GM23338 (cell line): ENCODE measurements at regions not wholly inside any gene's neighbourhood (a gene's known extent, or its start where the extent isn't known, plus 50 kb on each side); places are given as distances from the start of the nearest gene placed in this dataset.

Experiments
- ATAC-seq: fragments of 200-7000 bp; cut with Tn5 transposase; 3 replicates; pipeline ENCODE4 v1.9.1; 2020
- DNase-seq: peaks from one replicate; pipeline ENCODE4 v3.0.0-alpha.2; 2015; ENCODE audit warnings: low spot score
- H2AFZ ChIP-seq: fragments of 200-600 bp; sonication (generic); 2 replicates; pipeline ENCODE4 v1.8.0; 2016; ENCODE audit warnings: antibody characterized with exemption, mild to moderate bottlenecking, moderate library complexity
- H3F3A ChIP-seq: fragments of 200-600 bp; sonication (generic); replicated peaks from 2 replicates; pipeline ENCODE4 v1.8.0; 2017; ENCODE audit warnings: antibody characterized with exemption, mixed run types, low read depth
- H3K27ac ChIP-seq: fragments of 200-600 bp; sonication (generic); 2 replicates; pipeline ENCODE4 v1.6.1; 2016; ENCODE audit warnings: low read depth
- H3K27me3 ChIP-seq: fragments of 200-600 bp; sonication (generic); 2 replicates; pipeline ENCODE4 v1.8.0; 2016; ENCODE audit warnings: mild to moderate bottlenecking, mixed run types, moderate library complexity; ENCODE audit not compliant: insufficient read depth
- H3K36me3 ChIP-seq: fragments of 200-600 bp; sonication (generic); 2 replicates; pipeline ENCODE4 v1.8.0; 2016; ENCODE audit warnings: mild to moderate bottlenecking; ENCODE audit not compliant: insufficient read depth
- H3K4me1 ChIP-seq: fragments of 200-600 bp; sonication (generic); 2 replicates; pipeline ENCODE4 v1.8.0; 2016; ENCODE audit warnings: mild to moderate bottlenecking, moderate library complexity; ENCODE audit not compliant: insufficient read depth
- H3K4me2 ChIP-seq: fragments of 200-600 bp; sonication (generic); 2 replicates; pipeline ENCODE4 v1.7.1; 2017; ENCODE audit warnings: mixed run types
- H3K4me3 ChIP-seq: fragments of 200-600 bp; sonication (generic); 2 replicates; pipeline ENCODE4 v1.6.1; 2016; ENCODE audit warnings: mixed run types
- H3K79me2 ChIP-seq: fragments of 200-600 bp; sonication (generic); replicated peaks from 2 replicates; pipeline ENCODE4 v1.8.0; 2017; ENCODE audit warnings: mild to moderate bottlenecking; ENCODE audit not compliant: insufficient read depth
- H3K9me2 ChIP-seq: fragments of 200-600 bp; sonication (generic); 2 replicates; pipeline ENCODE4 v1.8.0; 2017; ENCODE audit not compliant: insufficient read depth
- H4K20me1 ChIP-seq: fragments of 200-600 bp; sonication (generic); replicated peaks from 2 replicates; pipeline ENCODE4 v1.8.0; 2017; ENCODE audit warnings: mild to moderate bottlenecking; ENCODE audit not compliant: insufficient read depth
- H3K27ac Mint-ChIP-seq: 2 replicates; pipeline ENCODE4 v1.8.0; 2020; ENCODE audit warnings: inconsistent platforms, mild to moderate bottlenecking, moderate library complexity, mixed read lengths
- H3K27me3 Mint-ChIP-seq: 3 replicates; pipeline ENCODE4 v1.8.0; 2022; ENCODE audit warnings: low read depth, mild to moderate bottlenecking, moderate library complexity, mixed read lengths, inconsistent platforms; ENCODE audit not compliant: insufficient read depth, poor library complexity
- H3K36me3 Mint-ChIP-seq: 3 replicates; pipeline ENCODE4 v1.8.0; 2021; ENCODE audit warnings: low read depth, mild to moderate bottlenecking, inconsistent platforms, moderate library complexity, mixed read lengths
- H3K4me1 Mint-ChIP-seq: 3 replicates; pipeline ENCODE4 v1.8.0; 2020; ENCODE audit warnings: mild to moderate bottlenecking, inconsistent platforms, mixed read lengths
- H3K4me3 Mint-ChIP-seq: 3 replicates; pipeline ENCODE4 v1.8.0; 2021; ENCODE audit warnings: moderate library complexity, mild to moderate bottlenecking, inconsistent platforms, mixed read lengths
- H3K9me3 Mint-ChIP-seq: 3 replicates; pipeline ENCODE4 v1.8.0; 2020; ENCODE audit warnings: moderate library complexity, mild to moderate bottlenecking, inconsistent platforms, mixed read lengths
- CREB1 ChIP-seq: fragments of 250-450 bp; sonication (Bioruptor Pico); IDR thresholded peaks from 2 replicates; pipeline ENCODE4 v1.5.0; 2020; ENCODE audit warnings: low read depth, mild to moderate bottlenecking, moderate library complexity
- EZH2 ChIP-seq: fragments of 200-600 bp; sonication (generic); IDR thresholded peaks from one replicate; pipeline ENCODE4 v1.8.0; 2017; ENCODE audit warnings: antibody characterized with exemption, mild to moderate bottlenecking, low read depth; ENCODE audit not compliant: unreplicated experiment
- EZH2phosphoT487 ChIP-seq: fragments of 200-600 bp; sonication (generic); IDR thresholded peaks from one replicate; pipeline ENCODE4 v1.8.1; 2018; ENCODE audit warnings: antibody characterized with exemption; ENCODE audit not compliant: unreplicated experiment
- JUNB ChIP-seq: IDR thresholded peaks from one replicate; pipeline ENCODE4 v1.6.1; 2016; ENCODE audit warnings: antibody characterized with exemption; ENCODE audit not compliant: unreplicated experiment
- NANOG ChIP-seq: IDR thresholded peaks from 2 replicates; pipeline ENCODE4 v1.6.1; 2016; ENCODE audit warnings: antibody characterized with exemption, borderline replicate concordance
- POLR2AphosphoS5 ChIP-seq: IDR thresholded peaks from 2 replicates; pipeline ENCODE4 v1.6.1; 2016; ENCODE audit warnings: antibody characterized with exemption, low read depth
- REST ChIP-seq: IDR thresholded peaks from one replicate; pipeline ENCODE4 v1.6.1; 2018; ENCODE audit warnings: antibody characterized with exemption; ENCODE audit not compliant: unreplicated experiment
- STAT1 ChIP-seq: IDR thresholded peaks from one replicate; pipeline ENCODE4 v1.6.1; 2016; ENCODE audit warnings: antibody characterized with exemption; ENCODE audit not compliant: unreplicated experiment
- ZNF114 ChIP-seq: fragments of 250-450 bp; sonication (Bioruptor Pico); IDR thresholded peaks from 2 replicates; pipeline ENCODE4 v1.5.0; 2020; ENCODE audit warnings: mild to moderate bottlenecking, moderate library complexity
- ZNF331 ChIP-seq: fragments of 250-450 bp; sonication (Bioruptor Pico); IDR thresholded peaks from 2 replicates; pipeline ENCODE4 v1.5.0; 2020; ENCODE audit warnings: low read depth, mild to moderate bottlenecking, moderate library complexity
- ZNF462 ChIP-seq: fragments of 250-450 bp; sonication (Bioruptor Pico); IDR thresholded peaks from 2 replicates; pipeline ENCODE4 v1.5.0; 2020; ENCODE audit warnings: mild to moderate bottlenecking, moderate library complexity
- TF ChIP-seq, protein P1 (sequence below), 2 experiments: fragments of 200-600 bp in 1 of 2; sonication (generic) in 1 of 2; conservative IDR thresholded peaks; 2 replicates each; pipeline versions ENCODE4 v1.5.1 to v1.6.1; 2016 to 2017; ENCODE audit warnings: antibody characterized with exemption in 2 of 2, low read depth in 2 of 2, mild to moderate bottlenecking in 2 of 2, moderate library complexity in 1 of 2
- TF ChIP-seq, protein P2 (sequence below): IDR thresholded peaks from 2 replicates; pipeline ENCODE4 v1.6.1; 2016; ENCODE audit warnings: antibody characterized with exemption

DNA sequence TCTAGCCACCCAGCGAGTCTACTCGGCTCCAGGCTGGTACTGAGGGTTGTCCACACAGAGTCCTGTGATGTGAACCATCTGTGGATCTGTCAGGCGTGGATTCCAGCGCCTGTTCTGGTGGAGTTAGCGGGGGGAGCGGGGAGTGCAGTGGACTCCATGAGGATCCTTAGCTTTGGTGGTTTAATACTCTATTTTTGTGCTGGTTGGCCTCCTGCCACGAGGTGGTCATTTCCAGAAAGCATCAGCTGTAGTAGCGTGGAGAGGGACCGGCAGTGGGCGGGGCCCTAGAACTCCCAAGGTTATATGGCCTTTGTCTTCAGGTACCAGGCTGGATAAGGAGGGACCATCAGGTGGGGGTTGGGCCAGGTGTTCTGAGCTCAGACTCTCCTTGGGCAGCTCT, 446.5 kb downstream of the EDEM1 start:
- H3K4me2 ChIP-seq: no peak overlapping the region
- H3K79me2 ChIP-seq: no peaks in the 10 kb centered on the region
- H3K36me3 Mint-ChIP-seq: peaks cover 7% of the 10 kb centered on the region; the same call in 2 of the 3 replicates
- H3K27me3 ChIP-seq: no peaks in the 10 kb centered on the region
- peaks cover 6% of the 10 kb centered on the region; the same call in 2 of the 3 replicates for H3K4me1 Mint-ChIP-seq
- DNase-seq (no peak), ATAC-seq (no peak)
- TF ChIP-seq ZNF462: no peak
- no peak for TF ChIP-seq REST
- TF ChIP-seq JUNB: no peak
- TF ChIP-seq NANOG: no peak
- TF ChIP-seq, protein P1, sequence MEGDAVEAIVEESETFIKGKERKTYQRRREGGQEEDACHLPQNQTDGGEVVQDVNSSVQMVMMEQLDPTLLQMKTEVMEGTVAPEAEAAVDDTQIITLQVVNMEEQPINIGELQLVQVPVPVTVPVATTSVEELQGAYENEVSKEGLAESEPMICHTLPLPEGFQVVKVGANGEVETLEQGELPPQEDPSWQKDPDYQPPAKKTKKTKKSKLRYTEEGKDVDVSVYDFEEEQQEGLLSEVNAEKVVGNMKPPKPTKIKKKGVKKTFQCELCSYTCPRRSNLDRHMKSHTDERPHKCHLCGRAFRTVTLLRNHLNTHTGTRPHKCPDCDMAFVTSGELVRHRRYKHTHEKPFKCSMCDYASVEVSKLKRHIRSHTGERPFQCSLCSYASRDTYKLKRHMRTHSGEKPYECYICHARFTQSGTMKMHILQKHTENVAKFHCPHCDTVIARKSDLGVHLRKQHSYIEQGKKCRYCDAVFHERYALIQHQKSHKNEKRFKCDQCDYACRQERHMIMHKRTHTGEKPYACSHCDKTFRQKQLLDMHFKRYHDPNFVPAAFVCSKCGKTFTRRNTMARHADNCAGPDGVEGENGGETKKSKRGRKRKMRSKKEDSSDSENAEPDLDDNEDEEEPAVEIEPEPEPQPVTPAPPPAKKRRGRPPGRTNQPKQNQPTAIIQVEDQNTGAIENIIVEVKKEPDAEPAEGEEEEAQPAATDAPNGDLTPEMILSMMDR (conservative IDR thresholded peaks at IDR 0.05; ENCODE audit: low read depth in 2 of 2): no peak
- TF ChIP-seq EZH2: no peak
- no peak for TF ChIP-seq ZNF114 (CRISPR knock-in tag)
- TF ChIP-seq, protein P2, sequence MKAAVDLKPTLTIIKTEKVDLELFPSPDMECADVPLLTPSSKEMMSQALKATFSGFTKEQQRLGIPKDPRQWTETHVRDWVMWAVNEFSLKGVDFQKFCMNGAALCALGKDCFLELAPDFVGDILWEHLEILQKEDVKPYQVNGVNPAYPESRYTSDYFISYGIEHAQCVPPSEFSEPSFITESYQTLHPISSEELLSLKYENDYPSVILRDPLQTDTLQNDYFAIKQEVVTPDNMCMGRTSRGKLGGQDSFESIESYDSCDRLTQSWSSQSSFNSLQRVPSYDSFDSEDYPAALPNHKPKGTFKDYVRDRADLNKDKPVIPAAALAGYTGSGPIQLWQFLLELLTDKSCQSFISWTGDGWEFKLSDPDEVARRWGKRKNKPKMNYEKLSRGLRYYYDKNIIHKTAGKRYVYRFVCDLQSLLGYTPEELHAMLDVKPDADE: no peak
- TF ChIP-seq CREB1 (CRISPR knock-in tag): no peak
- no peak for TF ChIP-seq EZH2phosphoT487
- no peak for TF ChIP-seq POLR2AphosphoS5
- no peak for TF ChIP-seq ZNF331 (CRISPR knock-in tag)
- TF ChIP-seq STAT1: no peak
- no peak overlapping the region for H3K27ac Mint-ChIP-seq
- no peak overlapping the region for H3K4me3 ChIP-seq
- H3F3A ChIP-seq: no peaks in the 10 kb centered on the region
- H2AFZ ChIP-seq: no peak overlapping the region
- peaks cover 88% of the 10 kb centered on the region for H3K9me3 Mint-ChIP-seq
- H3K9me2 ChIP-seq: no peaks in the 10 kb centered on the region
- H3K4me3 Mint-ChIP-seq: no peak overlapping the region
- H4K20me1 ChIP-seq: no peaks in the 10 kb centered on the region
- H3K27me3 Mint-ChIP-seq: peaks cover 3% of the 10 kb centered on the region
- H3K36me3 ChIP-seq: no peaks in the 10 kb centered on the region; the same call in 1 of the 2 replicates
- H3K27ac ChIP-seq: no peak overlapping the region
- no peaks in the 10 kb centered on the region for H3K4me1 ChIP-seq
